ENCODE measurements at regions not wholly inside any gene's neighbourhood (a gene's known extent, or its start where the extent isn't known, plus 50 kb on each side); places are given as distances from the start of the nearest gene placed in this dataset.

- DNase-seq, result no peak
- TF ChIP-seq CTCF (IDR thresholded peaks at IDR 0.05), result no peak
These were observed 377.9 kb downstream of the ENC1 start for GRCh38 chr5:74262544-74263207.

GRCh38 chr5:74261866-74262265 lies 378.7 kb downstream of the ENC1 start:
- ATAC-seq, result no peak
- H3K4me1 ChIP-seq (ENCODE audit: low read depth), result peaks cover 7% of the 10 kb centered on the region
- no peaks in the 10 kb centered on the region for H3K9me3 ChIP-seq
- TF ChIP-seq CTCF (IDR thresholded peaks at IDR 0.05), result no peak
- DNase-seq, result no peak
- no peak overlapping the region for H3K4me3 ChIP-seq
- no peaks in the 10 kb centered on the region for H3K36me3 ChIP-seq (ENCODE audit: low read depth)
- intact Hi-C loops (cut with DNase I, micrococcal nuclease), result no loop called here

More at GRCh38 chr5:74262544-74263207, 377.9 kb downstream of the ENC1 start:
- Histone ChIP-seq H3K4me3 (no peak overlapping the region), H3K4me1 (ENCODE audit: low read depth) (no peaks in the 10 kb centered on the region), H3K36me3 (ENCODE audit: low read depth) (no peaks in the 10 kb centered on the region), H3K9me3 (no peaks in the 10 kb centered on the region)
- intact Hi-C loops (cut with DNase I, micrococcal nuclease), result no loop called here
- no peak for ATAC-seq

- Histone ChIP-seq H3K9me3 (no peaks in the 10 kb centered on the region), H3K4me3 (no peak overlapping the region), H3K36me3 (ENCODE audit: low read depth) (no peaks in the 10 kb centered on the region), H3K4me1 (ENCODE audit: low read depth) (peaks cover 10% of the 10 kb centered on the region)
- ATAC-seq (no peak), DNase-seq (no peak)
- TF ChIP-seq CTCF (IDR thresholded peaks at IDR 0.05), result no peak
- intact Hi-C loops (cut with DNase I, micrococcal nuclease), result no loop called here
These were observed 379.1 kb downstream of the ENC1 start for GRCh38 chr5:74261421-74261820.

GRCh38 chr5:74259572-74259971 lies 381.0 kb downstream of the ENC1 start:
- no peak for TF ChIP-seq CTCF (IDR thresholded peaks at IDR 0.05)
- Histone ChIP-seq H3K9me3 (no peaks in the 10 kb centered on the region), H3K4me1 (ENCODE audit: low read depth) (peaks cover 13% of the 10 kb centered on the region), H3K4me3 (no peak overlapping the region), H3K36me3 (ENCODE audit: low read depth) (no peaks in the 10 kb centered on the region)
- intact Hi-C loops (cut with DNase I, micrococcal nuclease), result no loop called here
- DNase-seq, result no peak
- no peak for ATAC-seq

GRCh38 chr5:74258314-74258665 lies 382.2 kb downstream of the ENC1 start:
- H3K4me1 ChIP-seq (ENCODE audit: low read depth), result peaks cover 13% of the 10 kb centered on the region
- no peaks in the 10 kb centered on the region for H3K9me3 ChIP-seq
- intact Hi-C loops (cut with DNase I, micrococcal nuclease), result no loop called here
- ATAC-seq (no peak), DNase-seq (no peak)
- H3K36me3 ChIP-seq (ENCODE audit: low read depth), result no peaks in the 10 kb centered on the region
- no peak for TF ChIP-seq CTCF (IDR thresholded peaks at IDR 0.05)
- no peak overlapping the region for H3K4me3 ChIP-seq
